HG03045 (cell line): ENCODE measurements at regions not wholly inside any gene's neighbourhood (a gene's known extent, or its start where the extent isn't known, plus 50 kb on each side); places are given as distances from the start of the nearest gene placed in this dataset.
"Not testable (repeated sequence)": the region's sequence is repeated elsewhere in the genome, so short reads cannot be mapped to it uniquely, and the experiment has no call there.

Experiments
- ATAC-seq: cut with Tn5 transposase; IDR thresholded peaks from one replicate; pipeline ENCODE4 v1.9.1; 2021; ENCODE audit warnings: mild to moderate bottlenecking, moderate library complexity; ENCODE audit not compliant: unreplicated experiment

DNA sequence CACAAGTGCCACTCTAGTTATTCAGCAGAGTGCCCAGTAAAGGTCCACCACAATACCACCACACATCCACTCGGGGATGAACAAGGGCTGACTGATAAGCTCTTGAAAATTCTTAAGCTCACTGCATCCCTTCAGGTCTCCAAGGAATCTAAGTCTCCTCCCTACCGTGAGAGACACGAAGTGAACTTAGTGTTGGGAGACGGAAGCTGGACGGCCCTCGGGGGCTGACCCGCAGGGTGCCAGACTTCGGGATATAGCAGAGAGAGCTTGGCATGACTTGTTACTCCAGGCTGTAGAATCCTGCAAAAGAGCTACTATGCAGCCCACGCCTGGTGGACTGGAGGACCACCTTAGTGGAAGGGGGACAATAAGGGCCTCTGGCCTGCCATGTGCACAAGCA is 75.1 kb downstream of the LYZL1 start:
- not testable (repeated sequence) for ATAC-seq

DNA sequence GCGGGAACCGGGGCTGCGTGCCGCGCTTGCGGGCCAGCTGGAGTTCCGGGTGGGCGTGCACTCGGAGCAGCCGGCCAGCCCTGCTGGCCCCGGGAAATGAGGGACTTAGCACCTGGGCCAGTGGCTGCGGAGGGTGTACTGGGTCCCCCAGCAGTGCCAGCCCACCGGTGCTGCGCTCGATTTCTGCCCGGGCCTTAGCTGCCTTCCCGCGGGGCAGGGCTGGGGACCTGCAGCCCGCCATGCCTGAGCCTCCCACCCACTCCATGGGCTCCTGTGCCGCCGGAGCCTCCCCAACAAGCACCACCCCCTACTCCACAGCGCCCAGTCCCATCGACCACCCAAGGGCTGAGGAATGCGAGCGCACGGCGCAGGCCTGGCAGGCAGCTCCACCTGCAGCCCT is 77.3 kb downstream of the LYZL1 start:
- ATAC-seq: not testable (repeated sequence)

DNA sequence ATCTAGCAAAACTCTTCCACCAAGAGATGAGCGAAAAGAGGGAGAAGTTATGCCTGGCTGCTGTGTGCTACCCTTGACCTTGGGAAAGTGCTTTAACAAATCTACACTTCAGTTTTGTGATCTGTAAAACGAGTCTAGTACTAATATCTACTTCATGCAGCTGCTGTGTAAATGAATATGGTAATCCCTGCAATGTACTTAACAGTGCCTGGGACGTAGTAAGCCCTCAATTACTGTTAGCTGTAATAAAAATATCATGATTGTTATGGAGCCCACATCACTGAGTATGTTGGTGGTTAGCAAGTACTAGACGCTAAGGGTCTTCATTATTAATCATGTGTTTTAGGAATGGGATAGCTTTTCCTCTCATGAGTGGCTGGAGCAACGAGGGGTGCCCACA is 80.5 kb downstream of the LYZL1 start:
- ATAC-seq: no peak

DNA sequence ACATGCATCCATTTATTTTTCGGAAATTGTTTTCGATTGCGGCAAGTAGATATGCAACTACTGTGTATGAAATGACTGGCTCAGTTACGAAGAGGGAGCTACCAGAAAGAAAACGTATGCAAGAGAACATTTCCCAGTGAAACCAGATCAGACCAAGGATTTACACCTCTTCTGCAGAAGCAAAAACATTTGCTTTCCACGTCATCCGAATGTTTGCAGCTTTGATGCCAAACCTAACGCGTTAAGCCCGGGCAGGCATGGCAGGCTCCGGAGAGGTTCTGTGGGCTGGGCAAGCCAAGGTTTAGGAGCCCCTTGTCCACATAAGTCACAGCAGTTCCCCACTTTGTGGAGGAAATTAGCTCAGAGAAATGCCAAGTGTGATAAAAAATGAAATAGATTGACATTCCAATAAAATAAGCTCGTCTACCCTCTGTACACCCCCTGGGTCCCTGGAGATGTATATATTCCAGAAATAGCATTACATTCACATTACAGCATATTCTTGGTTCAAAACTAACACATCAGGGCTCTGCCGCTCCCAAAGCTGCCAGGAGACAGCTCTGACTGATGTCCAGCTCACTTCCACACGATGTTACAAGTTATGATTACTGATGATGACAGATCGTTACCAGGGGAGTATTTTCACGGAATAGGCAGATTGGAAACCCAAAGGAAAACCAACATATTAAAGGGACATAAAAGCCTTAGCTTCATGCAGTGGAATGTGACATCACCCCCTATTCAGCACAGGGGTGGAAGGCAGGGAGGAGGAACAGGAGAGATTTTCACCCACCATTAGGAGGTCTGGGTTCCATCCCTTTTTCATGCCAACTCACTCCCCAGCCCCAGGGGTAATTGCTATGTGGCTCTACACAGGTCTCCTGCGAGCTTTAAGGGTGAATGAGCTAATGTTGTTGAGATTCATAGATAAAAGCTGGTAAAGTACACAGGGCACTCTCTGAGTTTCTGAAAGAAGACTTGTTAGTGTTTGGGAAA is 81.5 kb downstream of the LYZL1 start:
- ATAC-seq: no peak

DNA sequence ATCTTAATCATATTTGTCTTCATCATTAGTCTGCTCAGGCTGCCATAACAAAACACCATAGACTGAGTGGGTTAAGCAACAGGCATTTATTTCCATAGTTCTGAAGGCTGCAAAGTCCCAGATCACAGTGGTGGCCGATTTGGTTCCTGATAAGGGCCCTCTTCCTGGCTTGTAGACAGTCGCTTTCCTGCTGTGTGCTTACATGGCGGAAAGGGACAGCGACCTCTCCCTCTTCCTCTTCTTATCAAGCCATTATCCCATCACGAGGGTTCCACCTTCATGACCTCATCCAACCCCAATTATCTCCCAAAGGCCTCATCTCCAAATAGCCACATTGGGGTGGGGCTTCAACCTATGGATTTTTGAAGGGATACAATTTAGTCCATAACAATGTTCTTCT is 84.0 kb downstream of the LYZL1 start:
- ATAC-seq: no peak

DNA sequence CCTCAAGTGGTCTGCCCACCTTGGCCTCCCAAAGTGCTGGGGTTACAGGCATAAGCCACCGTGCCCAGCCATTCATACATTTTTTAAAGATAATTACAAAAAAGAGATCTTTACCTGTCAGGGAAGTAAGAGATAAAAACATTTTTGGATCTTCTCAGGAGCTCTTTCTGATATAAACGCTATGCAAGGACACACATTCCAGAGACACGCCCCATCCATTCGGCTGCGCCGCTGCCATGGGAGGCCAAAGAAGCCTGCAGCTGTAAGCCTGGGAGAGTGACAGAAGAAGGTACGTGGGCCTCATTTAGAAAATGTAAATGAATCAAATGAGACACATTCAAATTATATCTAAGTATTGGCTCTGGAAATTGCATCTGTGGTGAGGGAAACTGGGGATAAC is 85.3 kb downstream of the LYZL1 start:
- ATAC-seq: no peak

DNA sequence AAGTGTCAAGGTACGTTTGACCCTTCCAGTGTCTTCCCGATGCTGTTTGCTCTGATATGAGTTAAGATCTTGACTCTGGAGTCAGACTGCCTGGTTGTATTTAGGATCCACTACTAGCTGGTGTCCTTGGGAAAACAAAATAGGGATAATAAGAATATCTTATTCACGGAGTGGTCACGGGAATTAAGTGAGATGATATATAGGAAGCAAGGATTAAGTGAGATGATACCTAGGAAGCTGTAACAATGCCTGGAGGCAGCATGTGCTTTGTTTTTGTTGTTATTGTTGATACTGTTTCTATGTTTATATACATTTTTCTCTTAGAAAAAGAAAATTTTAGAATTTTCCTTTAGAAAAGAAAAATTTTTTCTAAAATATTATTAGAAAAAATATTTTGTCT is 87.0 kb downstream of the LYZL1 start:
- no peak for ATAC-seq

DNA sequence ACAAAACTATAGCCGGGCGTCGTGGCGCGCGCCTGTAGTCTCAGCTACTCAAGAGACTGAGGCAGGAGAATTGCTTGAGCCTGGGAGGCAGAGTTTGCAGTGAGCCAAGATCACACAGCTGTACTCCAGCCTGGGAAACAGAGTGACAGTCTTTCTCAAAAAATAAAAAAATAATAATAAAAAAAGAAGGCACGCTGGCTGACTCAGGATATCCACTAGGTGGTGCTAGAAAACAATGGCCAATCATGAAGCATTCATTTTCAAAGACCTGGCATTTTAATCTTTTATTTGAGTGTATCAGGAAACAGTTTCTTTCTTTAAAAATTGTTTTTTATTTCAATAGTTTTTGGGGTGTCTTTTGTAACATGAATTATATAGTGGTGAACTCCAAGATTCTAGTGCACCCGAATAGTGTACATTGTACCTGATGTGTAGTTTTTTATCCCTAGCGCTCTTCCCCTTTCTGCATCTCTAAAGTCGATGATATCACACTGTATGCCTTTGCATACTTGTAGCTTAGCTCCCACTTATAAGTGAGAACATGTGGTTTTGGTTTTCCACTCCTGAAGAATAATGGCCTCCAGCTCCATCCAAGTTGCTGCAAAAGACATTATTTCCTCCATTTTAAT is 88.6 kb downstream of the LYZL1 start:
- ATAC-seq: no peak

DNA sequence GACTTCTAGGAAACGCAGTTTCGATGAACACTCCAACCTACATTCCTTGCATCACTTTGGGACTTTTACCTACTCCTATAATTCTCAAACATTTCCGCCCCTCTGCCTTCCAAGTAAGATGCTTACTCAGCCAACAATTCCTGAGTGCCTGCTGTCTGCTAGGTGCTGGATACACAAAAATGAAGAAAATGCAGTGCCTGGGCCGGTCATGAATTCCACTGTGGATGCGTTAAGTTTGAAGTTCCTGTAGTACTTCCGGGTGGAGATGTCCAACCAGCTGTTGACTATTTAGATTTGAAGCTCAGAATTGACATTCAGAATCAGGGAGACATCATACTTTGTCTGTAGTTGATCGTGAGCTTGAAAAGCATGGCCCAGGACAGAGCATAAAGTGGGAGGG is 89.2 kb downstream of the LYZL1 start:
- no peak for ATAC-seq

DNA sequence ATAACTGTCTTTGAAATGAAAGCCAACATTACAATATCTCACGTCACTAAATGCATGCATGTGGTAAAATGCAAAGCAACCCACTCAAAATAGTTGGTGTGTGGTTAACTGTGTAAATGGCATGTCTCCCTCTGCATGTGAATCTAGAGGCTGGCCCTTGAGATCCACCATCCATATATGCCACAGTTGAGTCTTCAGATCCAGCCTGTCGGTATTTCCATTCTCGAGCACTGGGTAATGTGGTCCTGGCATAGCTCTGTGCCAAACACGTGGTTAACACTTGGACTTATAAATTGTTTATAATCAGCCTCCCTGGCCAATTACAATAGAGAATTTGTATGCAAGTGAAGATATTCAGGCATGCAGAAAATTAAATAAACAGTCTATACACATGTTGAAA is 90.3 kb downstream of the LYZL1 start:
- ATAC-seq: no peak

DNA sequence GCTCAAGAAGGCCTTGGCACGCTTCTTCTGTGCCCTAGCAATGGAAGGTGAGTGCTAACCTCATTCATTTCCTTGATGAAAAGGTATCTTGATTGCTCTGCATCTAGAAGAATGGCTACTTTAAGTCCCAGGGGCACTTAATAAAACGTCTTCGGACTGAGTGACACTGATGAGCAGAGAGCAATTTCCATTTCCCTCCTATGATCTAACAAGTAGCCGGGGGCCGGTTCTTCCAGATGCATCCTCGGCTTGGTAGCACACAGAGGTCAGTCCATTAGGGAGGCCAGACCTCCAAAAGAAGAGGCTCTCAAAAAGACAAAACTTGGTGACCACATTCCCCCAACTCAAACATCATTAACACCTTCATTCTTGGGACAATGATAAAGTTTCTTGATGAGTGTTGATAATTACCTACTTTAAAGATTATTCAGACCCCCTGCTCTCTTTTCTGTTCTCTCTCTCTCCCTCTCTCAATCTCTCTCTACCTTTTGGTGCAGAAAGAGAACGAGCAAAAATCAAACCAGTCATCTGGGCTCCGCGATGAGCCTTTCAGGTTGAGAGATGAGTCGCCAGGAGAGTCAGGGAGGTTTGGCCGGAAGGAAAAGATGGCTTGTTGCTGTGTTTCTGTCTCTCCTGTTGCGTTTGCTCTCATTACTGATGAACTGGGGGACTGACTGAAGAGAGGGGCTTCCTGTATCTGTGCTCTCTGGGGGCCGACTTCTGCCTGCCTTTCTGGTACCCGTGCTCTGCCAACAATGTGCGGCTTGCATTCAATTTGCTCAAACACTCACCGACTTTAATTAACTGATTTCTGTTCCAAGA is 91.1 kb downstream of the LYZL1 start:
- ATAC-seq: not testable (repeated sequence)

DNA sequence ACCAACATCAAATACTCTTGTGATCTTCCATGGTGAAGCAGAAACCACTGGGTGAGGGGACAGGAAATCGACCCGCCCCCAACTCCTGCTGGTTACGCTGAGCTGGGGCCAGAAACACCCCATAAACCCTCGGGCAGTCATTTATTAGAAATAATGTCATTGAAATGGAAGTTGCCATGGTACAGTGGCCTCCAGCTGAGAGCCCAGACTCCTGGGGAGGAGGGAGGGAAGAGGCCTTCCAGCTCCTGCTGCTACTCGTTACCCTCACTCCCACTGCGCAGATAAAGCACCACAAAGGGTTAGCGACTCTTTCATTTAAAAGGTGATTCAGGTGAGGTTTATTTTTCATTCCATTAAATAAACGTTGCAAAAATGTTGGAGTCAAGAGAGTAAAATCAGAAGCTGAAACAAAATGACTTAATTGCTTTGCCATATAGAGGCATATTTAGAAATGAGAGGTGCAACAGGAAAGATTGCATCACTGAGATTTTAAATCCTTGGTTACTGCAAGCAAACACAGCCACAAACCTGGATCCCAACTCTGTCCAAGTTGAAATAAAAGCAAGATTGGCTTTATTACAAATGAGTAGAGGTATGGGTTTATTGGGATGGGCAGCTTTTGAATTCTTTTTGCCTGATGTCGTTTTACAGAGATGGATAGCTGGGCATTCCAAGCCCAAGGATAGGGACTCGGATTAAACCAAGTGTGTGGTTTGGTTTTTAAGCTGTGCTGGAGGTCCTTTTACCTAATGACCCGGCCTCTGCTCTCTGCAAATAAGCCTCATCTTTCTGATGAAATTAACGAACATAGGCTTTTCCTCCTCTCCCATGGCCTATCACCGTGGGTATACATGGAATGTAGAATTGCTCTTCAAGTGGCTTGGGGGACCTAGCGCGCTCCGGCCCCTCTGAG is 92.0 kb downstream of the LYZL1 start:
- not testable (repeated sequence) for ATAC-seq

DNA sequence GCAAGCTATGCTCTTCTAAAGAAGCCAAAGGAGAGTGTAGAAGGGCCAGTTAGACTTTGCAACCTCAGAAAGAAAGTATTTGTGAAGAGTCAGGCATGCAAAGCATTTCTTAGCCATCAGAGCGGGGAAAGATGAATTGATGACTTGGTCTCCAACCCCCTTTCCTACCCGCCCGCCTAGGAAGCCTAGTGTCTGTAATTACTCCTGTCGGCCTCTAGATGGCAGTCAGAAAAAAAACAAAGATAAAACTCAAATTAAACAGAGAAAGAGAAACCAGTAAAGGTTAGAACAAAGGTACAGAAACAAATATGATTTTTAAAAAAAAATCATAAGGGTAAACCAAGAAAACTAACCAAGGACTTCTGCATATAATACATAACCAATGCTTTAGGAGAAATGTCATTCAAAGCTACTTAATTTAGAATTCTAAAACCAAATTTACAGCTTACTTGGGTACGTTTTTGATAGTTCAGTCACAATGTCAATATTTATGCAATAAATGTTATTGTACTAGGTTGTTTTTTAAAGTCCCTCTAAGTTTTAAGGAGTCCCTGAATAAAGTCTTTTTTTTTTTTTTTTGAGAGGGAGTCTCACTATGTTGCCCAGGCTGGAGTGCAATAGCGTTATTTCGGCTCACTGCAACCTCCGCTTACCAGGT is 97.6 kb downstream of the LYZL1 start:
- ATAC-seq: peak; percentile 66

DNA sequence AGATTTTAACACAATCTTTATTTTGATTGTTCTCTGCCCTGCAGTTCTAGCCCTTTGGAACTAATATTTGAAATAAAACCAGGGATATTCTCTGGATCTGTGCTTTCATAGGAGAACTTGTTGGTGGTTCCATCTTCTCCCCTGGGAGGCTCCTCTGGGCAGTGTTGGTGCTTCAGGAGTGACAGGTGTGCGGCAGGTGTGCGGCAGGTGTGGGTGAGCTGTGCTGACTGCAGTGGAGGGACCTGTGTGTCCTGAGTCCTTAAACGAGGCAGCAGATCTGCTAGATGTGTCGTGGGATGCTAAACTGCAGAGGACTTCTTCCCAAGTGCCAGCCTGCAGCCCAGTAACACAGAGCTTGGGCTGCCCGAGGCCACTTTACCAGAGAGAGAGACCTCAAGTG is 98.4 kb downstream of the LYZL1 start:
- ATAC-seq: no peak

DNA sequence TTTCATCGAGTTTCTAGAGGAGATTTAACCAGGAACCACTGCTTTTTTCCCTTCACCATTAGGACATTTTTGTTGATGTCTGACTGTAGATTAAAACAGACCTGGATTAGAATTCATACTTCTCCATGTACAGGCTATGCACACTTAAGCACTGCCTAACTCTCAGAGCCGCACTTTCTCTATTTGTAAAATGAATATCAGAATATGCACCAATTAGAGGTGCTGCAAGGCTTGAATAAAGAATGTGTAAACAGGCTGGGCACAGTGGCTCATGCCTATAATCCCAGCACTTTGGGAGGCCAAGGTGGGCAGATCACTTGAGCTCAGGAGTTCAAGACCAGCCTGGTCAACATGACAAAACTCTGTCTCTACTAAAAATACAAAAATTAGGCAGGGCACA is 99.2 kb downstream of the LYZL1 start:
- ATAC-seq: not testable (repeated sequence)

DNA sequence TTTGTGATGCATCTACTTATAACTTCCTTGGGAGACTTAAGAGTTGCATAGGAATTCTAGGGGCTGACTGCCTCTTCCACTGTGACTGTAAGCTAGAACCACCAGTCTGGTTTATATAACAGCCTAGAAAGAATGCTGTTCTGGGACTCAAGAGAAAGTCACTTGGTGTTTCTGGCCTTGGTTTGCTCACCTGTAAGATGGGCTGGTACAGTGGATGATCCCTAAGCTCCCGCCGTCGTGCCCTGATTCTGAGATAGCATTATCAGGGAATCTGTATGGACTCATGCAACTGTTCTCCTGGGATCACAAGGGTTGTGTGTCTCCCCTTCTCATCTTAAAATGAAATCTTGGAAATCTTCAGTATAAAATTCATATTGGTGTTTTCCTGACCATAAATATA is 100.6 kb downstream of the LYZL1 start:
- no peak for ATAC-seq

DNA sequence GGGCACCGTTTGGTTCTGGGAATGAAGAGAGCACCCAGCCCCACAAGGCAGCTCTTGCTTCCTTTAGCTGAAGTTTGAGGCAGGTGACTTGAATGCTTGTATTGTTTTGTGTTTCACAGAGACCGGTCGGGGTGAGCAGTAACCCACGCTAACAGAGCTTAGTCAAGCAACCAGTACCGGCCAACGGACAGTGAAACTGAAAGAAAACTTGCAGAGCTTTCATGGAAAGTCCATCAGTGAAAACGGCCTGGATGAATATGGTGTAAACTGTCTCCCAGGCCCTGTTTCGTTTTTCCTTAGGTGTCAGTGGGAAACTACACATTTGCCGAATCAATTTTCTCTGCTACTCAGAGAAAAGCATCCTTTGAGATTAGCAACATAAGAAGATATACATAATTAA is 101.1 kb downstream of the LYZL1 start:
- no peak for ATAC-seq

DNA sequence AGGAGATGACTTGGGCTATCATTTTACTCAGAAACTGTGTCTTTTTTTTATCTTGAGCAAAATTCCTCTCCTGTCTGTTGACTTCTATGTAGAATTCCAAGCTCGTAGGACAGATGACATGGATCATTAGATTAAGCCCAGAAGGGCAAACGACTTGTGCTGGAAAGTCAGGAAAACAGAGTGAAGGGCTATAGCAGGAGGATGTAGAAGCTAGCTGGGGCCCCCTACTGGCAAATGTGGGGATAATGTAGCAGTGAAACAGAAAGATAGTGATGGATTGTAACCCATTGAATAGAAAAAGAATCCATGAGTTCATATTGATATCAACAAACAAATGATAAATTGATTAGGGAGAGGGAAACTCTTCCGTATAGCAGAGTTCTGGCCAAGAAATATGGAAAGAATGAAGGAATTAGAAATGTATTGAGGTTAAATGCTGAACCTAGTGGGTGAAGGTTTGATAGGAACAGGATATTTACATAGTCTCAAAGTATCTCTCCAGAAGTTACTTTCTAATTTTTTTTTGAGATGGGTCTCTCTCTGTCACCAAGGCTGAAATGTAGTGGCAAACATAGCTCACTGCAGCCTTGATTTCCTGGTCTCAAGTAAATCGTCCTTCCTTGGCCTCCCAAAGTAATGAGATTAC is 103.6 kb downstream of the LYZL1 start:
- ATAC-seq: no peak

DNA sequence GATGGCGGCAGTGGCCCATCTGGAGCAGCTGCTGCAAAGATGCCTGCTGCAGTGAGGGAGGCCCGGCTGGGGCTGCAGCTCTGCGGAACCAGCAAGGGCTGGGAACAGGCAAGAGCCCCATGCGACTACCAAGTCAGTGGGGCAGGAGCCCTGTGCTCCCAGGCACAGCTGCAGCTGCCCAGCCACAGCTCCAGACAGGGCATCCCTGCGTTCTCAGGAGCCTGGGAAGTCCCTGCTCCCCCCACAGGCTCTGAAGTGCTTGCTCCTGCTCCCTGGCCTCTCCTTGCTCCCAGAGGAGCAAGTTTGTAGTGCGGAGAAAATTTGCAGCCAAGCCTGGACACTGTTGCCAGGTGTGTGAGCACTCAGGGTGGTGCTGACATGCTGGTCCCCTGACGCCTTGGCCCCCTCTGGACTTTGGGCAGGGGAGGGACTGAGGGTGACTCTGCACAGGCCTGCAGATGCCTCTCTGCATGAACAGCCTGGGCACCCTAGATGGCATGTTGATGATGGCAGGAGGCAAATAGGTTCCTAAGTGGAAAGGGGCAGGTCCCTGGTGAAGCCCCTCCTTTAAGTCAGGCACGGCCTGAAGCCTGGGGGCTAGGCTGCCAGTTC is 105.6 kb downstream of the LYZL1 start:
- no peak for ATAC-seq
